Endothelial cell of umbilical vein (primary cell): ENCODE measurements at regions not wholly inside any gene's neighbourhood (a gene's known extent, or its start where the extent isn't known, plus 50 kb on each side); places are given as distances from the start of the nearest gene placed in this dataset.

ENCODE experiments used
- BruUV-seq: library from RNA; stranded (reverse); fragments of 400-500 nt; replicated peaks from 2 replicates; lab custom pipeline; 2021; lab: Mats Ljungman, UMichigan
- CTCF ChIA-PET: fragments of 300-600, 350-600 bp; sonication (Branson Sonifier 250); formaldehyde crosslinking; loops from one replicate; lab custom pipeline; 2021; ENCODE audit warnings: antibody characterized with exemption, inconsistent platforms; lab: Charles Lee
- POLR2A ChIA-PET: fragments of 300-600, 350-600 bp; sonication (Branson Sonifier 250); formaldehyde crosslinking; loops from one replicate; lab custom pipeline; 2021; ENCODE audit warnings: antibody characterized with exemption, inconsistent platforms; lab: Charles Lee
- DNase-seq: peaks from one replicate; pipeline ENCODE4 v3.0.0-alpha.2; 2011; ENCODE audit warnings: low read depth, low spot score
- FAIRE-seq: peaks from 2 replicates; lab custom pipeline; 2011; peaks lifted over from hg19 to GRCh38; lab: Jason Lieb, UNC
- H2AFZ ChIP-seq: 2 replicates; pipeline ENCODE4 v1.6.0; 2012; ENCODE audit warnings: low read depth, low read length, control low read depth, inconsistent platforms
- H3K27ac ChIP-seq: 2 replicates; pipeline ENCODE4 v1.5.1; 2011; ENCODE audit warnings: low read depth, mild to moderate bottlenecking, control low read depth, low read length, moderate library complexity; ENCODE audit not compliant: insufficient read depth
- H3K27me3 ChIP-seq, 2 experiments: 2 replicates each; pipeline versions ENCODE4 v1.6.0 to v1.6.1; 2011; ENCODE audit warnings: low read length in 2 of 2, mixed read lengths in 1 of 2; ENCODE audit not compliant: control insufficient read depth in 2 of 2, insufficient read depth in 2 of 2
- H3K36me3 ChIP-seq, 2 experiments: 2 replicates in 1 of 2; 3 replicates in 1 of 2; pipeline ENCODE4 v1.5.1; 2011; ENCODE audit warnings: low read length in 2 of 2, mild to moderate bottlenecking in 1 of 2, moderate library complexity in 1 of 2; ENCODE audit not compliant: control insufficient read depth in 2 of 2, insufficient read depth in 2 of 2; ENCODE audit errors: extremely low read depth in 1 of 2
- H3K4me1 ChIP-seq: 3 replicates; pipeline ENCODE4 v1.5.1; 2011; ENCODE audit warnings: mild to moderate bottlenecking, low read length; ENCODE audit not compliant: control insufficient read depth, insufficient read depth; ENCODE audit errors: extremely low read depth
- H3K4me2 ChIP-seq: 2 replicates; pipeline ENCODE4 v1.6.1; 2011; ENCODE audit warnings: low read length, control low read depth, mixed read lengths; ENCODE audit not compliant: insufficient read depth
- H3K4me3 ChIP-seq, 3 experiments: fragments of 200-600 bp in 1 of 3; sonication (generic), shearing (Covaris generic) in 1 of 3; replicated peaks in 1 of 3; 2 replicates each; pipeline ENCODE4 v1.5.1; 2011 to 2016; ENCODE audit warnings: control low read depth in 3 of 3, low read length in 3 of 3, mild to moderate bottlenecking in 2 of 3, inconsistent platforms in 1 of 3, low read depth in 1 of 3, moderate library complexity in 1 of 3; ENCODE audit not compliant: insufficient read depth in 1 of 3
- H3K79me2 ChIP-seq: 2 replicates; pipeline ENCODE4 v1.6.0; 2012; ENCODE audit warnings: low read length, inconsistent platforms; ENCODE audit not compliant: control insufficient read depth, insufficient read depth
- H3K9ac ChIP-seq: replicated peaks from 2 replicates; pipeline ENCODE3; 2011; ENCODE audit warnings: low read length, control low read depth; ENCODE audit not compliant: insufficient read depth; ENCODE audit errors: extremely low read depth
- H3K9me1 ChIP-seq: replicated peaks from 3 replicates; pipeline ENCODE4 v1.6.0; 2011; ENCODE audit warnings: mild to moderate bottlenecking, low read length; ENCODE audit not compliant: control insufficient read depth, insufficient read depth; ENCODE audit errors: extremely low read depth
- H3K9me3 ChIP-seq: replicated peaks from 2 replicates; pipeline ENCODE4 v1.5.1; 2012; ENCODE audit warnings: low read length, inconsistent platforms; ENCODE audit not compliant: control insufficient read depth, insufficient read depth
- H4K20me1 ChIP-seq: replicated peaks from 2 replicates; pipeline ENCODE3; 2011; ENCODE audit warnings: mild to moderate bottlenecking, low read length; ENCODE audit not compliant: control insufficient read depth, insufficient read depth; ENCODE audit errors: extremely low read depth
- EZH2 ChIP-seq: IDR thresholded peaks from 2 replicates; pipeline ENCODE4 v1.6.1; 2012; ENCODE audit warnings: borderline replicate concordance, low read depth, mild to moderate bottlenecking, moderate library complexity, low read length, inconsistent platforms; ENCODE audit not compliant: severe bottlenecking
- FOS ChIP-seq: IDR thresholded peaks from 2 replicates; pipeline ENCODE4 v1.6.1; 2011; ENCODE audit warnings: mild to moderate bottlenecking, low read length, moderate library complexity, borderline replicate concordance; ENCODE audit not compliant: insufficient read depth
- GATA2 ChIP-seq: IDR thresholded peaks from 2 replicates; pipeline ENCODE4 v1.7.0; 2011; ENCODE audit warnings: low read depth, mild to moderate bottlenecking, moderate library complexity, mixed read lengths, low read length; ENCODE audit not compliant: insufficient read length, insufficient read depth
- JUN ChIP-seq: IDR thresholded peaks from 2 replicates; pipeline ENCODE4 v1.6.1; 2011; ENCODE audit warnings: borderline replicate concordance, low read depth; ENCODE audit not compliant: insufficient read length, insufficient read depth
- MYC ChIP-seq: IDR thresholded peaks from one replicate; pipeline ENCODE4 v1.6.1; 2011; ENCODE audit warnings: mild to moderate bottlenecking, low read depth, low read length
- POLR2A ChIP-seq: IDR thresholded peaks from 2 replicates; pipeline ENCODE4 v1.6.1; 2012; ENCODE audit warnings: low read depth, mild to moderate bottlenecking, control low read depth, low read length
- POLR2AphosphoS5 ChIP-seq: IDR thresholded peaks from 2 replicates; pipeline ENCODE4 v1.6.1; 2012; ENCODE audit warnings: low read depth, mild to moderate bottlenecking, control low read depth, low read length, moderate library complexity; ENCODE audit not compliant: insufficient read depth
- dilution Hi-C: fragments of 300-500 bp; cut with MboI; formaldehyde crosslinking; loops from one replicate; pipeline ENCODE4 v1.15.0; 2019; ENCODE audit warnings: low sequenced_read_pairs; ENCODE audit not compliant: extremely low pct_ligation_motif_present
- intact Hi-C: fragments of 100-400 bp; cut with micrococcal nuclease; formaldehyde crosslinking; loops from one replicate; pipeline ENCODE4 v1.10.0; 2022
- TF ChIP-seq, protein P1 (sequence below), 2 donors: IDR thresholded peaks; 1 replicate in 1 of 2; 2 replicates in 1 of 2; pipeline ENCODE4 v1.5.1; 2011; ENCODE audit warnings: low read length in 2 of 2, mild to moderate bottlenecking in 2 of 2, moderate library complexity in 2 of 2, control low read depth in 1 of 2, inconsistent platforms in 1 of 2, low read depth in 1 of 2; ENCODE audit not compliant: insufficient read depth in 1 of 2; ENCODE audit errors: extremely low read depth in 1 of 2
- TF ChIP-seq, protein P2 (sequence below): IDR thresholded peaks from 2 replicates; pipeline ENCODE4 v1.6.1; 2011; ENCODE audit not compliant: insufficient read depth, insufficient read length

- H3K9me3 ChIP-seq: no peaks in the 10 kb centered on the region
- no peak for TF ChIP-seq JUN
- TF ChIP-seq, protein P1, sequence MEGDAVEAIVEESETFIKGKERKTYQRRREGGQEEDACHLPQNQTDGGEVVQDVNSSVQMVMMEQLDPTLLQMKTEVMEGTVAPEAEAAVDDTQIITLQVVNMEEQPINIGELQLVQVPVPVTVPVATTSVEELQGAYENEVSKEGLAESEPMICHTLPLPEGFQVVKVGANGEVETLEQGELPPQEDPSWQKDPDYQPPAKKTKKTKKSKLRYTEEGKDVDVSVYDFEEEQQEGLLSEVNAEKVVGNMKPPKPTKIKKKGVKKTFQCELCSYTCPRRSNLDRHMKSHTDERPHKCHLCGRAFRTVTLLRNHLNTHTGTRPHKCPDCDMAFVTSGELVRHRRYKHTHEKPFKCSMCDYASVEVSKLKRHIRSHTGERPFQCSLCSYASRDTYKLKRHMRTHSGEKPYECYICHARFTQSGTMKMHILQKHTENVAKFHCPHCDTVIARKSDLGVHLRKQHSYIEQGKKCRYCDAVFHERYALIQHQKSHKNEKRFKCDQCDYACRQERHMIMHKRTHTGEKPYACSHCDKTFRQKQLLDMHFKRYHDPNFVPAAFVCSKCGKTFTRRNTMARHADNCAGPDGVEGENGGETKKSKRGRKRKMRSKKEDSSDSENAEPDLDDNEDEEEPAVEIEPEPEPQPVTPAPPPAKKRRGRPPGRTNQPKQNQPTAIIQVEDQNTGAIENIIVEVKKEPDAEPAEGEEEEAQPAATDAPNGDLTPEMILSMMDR (IDR thresholded peaks at IDR 0.05; ENCODE audit: extremely low read depth in 1 of 2, insufficient read depth in 1 of 2, low read depth in 1 of 2, low read length in 2 of 2): no peak
- TF ChIP-seq POLR2A: no peak
- intact Hi-C loops (no loop called here), dilution Hi-C loops (no loop called here)
- H2AFZ ChIP-seq: no peak overlapping the region
- no peaks in the 10 kb centered on the region for H3K79me2 ChIP-seq
- no peaks in the 10 kb centered on the region for H3K9me1 ChIP-seq
- BruUV-seq: no TSS peak
- DNase-seq (no peak), FAIRE-seq (no peak)
- CTCF ChIA-PET: no interaction called here
- no peaks in the 10 kb centered on the region for H4K20me1 ChIP-seq
- POLR2A ChIA-PET: no interaction called here
- no peak overlapping the region for H3K27ac ChIP-seq
- no peak overlapping the region for H3K4me2 ChIP-seq
- no peaks in the 10 kb centered on the region for H3K27me3 ChIP-seq
- H3K36me3 ChIP-seq: no peaks in the 10 kb centered on the region
- H3K9ac ChIP-seq: no peak overlapping the region
- no peaks in the 10 kb centered on the region for H3K4me1 ChIP-seq
- H3K4me3 ChIP-seq: no peak overlapping the region
Measured at GRCh38 chr6:97909380-97909779, 626.4 kb upstream of the MMS22L start.

- BruUV-seq: no TSS peak
- Histone ChIP-seq H3K36me3 (no peaks in the 10 kb centered on the region), H4K20me1 (no peaks in the 10 kb centered on the region), H2AFZ (no peak overlapping the region), H3K79me2 (no peaks in the 10 kb centered on the region), H3K4me1 (no peaks in the 10 kb centered on the region), H3K4me3 (no peak overlapping the region), H3K9me3 (no peaks in the 10 kb centered on the region), H3K9ac (no peak overlapping the region), H3K27me3 (no peaks in the 10 kb centered on the region), H3K9me1 (no peaks in the 10 kb centered on the region), H3K27ac (no peak overlapping the region), H3K4me2 (no peak overlapping the region)
- DNase-seq: no peak
- TF ChIP-seq, protein P2, sequence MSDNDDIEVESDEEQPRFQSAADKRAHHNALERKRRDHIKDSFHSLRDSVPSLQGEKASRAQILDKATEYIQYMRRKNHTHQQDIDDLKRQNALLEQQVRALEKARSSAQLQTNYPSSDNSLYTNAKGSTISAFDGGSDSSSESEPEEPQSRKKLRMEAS: no peak
- TF ChIP-seq POLR2AphosphoS5 (no peak), EZH2 (no peak), GATA2 (no peak), MYC (no peak), POLR2A (no peak), JUN (no peak), FOS (no peak)
- TF ChIP-seq, protein P1 (IDR thresholded peaks at IDR 0.05; ENCODE audit: extremely low read depth in 1 of 2, insufficient read depth in 1 of 2, low read depth in 1 of 2, low read length in 2 of 2): no peak
- POLR2A ChIA-PET: no interaction called here
- intact Hi-C loops (no loop called here), dilution Hi-C loops (no loop called here)
- no peak for FAIRE-seq
- CTCF ChIA-PET: no interaction called here
Measured at GRCh38 chr6:97913721-97914120, 630.7 kb upstream of the MMS22L start.
